GM21737 (cell line): ENCODE measurements at regions not wholly inside any gene's neighbourhood (a gene's known extent, or its start where the extent isn't known, plus 50 kb on each side); places are given as distances from the start of the nearest gene placed in this dataset.

ENCODE experiments used
- ATAC-seq: cut with Tn5 transposase; IDR thresholded peaks from one replicate; pipeline ENCODE4 v1.9.1; 2021; ENCODE audit warnings: mild to moderate bottlenecking, moderate library complexity; ENCODE audit not compliant: unreplicated experiment

DNA sequence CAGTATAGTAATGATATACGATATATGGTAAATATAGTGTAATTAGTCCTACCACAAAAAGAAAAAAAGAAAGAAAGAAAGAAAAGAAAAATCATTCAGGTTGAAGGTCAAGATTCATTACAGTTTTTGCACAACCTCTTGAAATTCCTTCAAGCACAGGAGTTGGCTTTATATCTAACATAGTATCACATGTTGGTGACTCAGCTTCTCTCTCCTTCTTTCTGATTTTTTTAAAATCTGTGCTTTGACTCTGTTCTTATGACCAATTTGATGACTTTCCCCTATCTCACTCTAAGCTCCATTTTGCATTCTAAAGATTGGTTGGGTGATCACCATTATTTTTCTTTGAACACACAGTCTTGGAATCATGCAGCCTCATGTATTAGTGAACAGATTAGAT is 148.2 kb upstream of the COL11A1 start:
- ATAC-seq, result no peak

DNA sequence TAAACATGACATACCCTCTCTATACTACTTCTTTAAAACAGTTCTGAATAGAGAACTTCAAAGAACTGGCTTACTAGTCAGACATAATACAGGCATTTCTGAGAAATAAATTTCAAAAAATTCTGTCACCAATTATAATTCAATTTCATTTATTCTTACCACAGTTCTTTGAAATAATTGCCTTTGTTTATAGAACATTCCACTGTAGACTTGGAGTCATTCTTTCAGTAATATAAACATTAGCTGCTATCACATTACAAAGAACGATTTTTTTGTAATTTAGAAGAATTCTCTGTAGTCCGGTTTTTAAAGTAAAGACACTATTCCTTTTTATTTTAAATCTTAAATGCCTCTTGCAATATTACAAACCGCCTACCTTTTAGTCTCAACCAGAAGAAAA is 146.4 kb upstream of the COL11A1 start:
- ATAC-seq, result no peak

DNA sequence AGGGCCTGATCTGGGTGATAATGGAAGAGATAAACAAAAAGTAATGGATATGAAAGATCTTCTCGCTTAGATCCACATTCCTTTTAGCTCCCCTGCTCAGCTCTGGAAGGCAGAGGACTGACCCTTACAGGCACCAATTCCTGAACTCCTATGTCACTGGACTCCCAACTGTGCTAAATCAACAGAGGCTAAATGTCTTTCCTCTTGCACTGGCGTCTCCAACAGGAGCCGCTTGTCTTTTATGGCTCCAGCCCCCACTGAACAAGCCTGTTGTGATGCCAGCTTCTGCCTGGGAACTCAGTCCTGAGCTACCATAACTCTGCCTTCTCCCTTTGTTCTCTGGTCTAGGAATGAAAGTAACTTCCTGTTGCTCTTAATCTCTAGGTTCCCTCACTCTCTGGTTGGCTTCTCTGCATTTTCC is 142.1 kb upstream of the COL11A1 start:
- ATAC-seq, result no peak

DNA sequence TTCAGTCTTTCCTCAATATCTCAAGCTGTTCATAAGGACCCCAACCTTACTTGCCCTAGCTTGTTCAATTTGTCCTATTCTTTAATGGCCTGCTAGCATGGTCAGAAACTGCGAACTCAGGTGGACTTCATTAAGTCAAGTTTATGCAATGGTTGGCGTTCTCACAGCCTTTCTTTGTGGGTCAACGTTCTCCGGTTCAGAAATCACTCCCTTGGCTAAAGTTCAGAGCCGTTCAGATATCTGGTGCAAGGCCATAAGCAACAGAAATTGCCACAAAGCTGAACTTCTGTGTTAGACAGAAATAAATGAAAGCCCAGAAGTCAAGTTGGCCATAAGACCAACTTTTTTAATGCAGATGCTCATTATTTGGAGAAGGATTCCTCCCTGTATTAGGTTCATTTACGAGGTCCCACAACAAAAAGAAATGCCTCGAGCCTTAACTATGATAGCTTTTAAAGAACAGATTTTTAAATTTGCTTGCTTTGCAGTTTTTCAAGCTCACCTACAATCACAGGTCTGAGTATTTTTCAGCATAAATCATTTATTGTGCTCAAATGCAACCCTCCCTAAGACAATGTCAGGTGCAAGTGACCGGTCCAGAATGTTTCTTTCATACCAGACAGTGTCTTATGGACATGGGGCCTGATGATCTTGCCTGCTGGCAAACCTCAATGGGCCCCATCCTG is 140.2 kb upstream of the COL11A1 start:
- no peak for ATAC-seq

DNA sequence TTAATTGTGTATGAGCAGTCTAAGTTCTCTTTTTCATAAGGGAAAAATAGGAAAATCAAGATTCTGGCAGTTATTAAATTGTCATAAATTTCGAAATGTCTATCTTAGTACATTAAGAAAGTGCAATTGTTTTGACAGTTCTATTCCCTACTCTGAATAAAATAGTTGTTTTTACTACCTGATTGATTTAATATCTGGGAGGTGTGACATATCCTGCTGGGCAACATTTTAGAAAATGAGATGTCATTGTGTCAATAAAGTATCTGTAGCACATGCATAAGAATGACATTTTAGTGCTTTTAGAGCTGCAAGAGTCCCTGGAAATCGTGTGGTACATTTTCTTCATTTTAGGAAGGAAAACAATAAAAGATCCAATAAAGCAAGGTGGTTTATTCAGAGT is 139.2 kb upstream of the COL11A1 start:
- no peak for ATAC-seq

DNA sequence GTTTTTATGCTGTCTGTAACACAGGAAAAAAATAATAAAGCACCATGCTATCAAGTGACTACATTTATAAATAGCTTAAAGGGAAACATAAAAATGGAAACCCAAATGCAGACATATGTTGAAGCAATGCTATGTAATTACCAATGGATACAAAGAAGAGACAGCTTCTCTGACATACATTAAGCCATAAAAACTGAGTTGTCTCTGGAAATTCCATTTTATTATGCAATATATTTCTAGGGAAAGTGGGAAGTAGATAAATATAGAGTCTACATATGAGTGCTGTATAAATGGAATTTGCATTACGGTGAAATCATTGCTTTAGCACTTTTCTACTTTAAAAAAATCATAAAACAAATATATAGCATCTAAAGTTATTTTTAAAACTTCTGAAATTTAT is 135.2 kb upstream of the COL11A1 start:
- no peak for ATAC-seq

DNA sequence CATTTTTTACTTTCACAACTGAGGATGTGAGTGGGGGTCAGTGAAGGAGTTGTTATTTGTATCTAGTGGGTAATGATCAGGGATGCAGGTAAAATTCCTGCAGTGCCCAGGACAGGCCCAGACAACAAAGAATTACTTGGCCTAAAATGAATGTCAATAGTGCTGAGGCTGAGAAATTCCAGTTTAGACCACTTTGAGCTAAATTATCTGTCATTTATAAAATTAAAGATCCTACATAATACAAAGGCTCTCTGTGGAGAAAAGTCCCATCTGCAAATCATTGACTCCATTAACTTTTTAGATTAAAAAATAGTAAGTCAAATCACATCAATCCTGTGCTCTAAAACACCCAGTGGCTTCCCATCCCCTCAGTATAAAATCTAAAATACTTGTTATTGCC is 130.7 kb upstream of the COL11A1 start:
- no peak for ATAC-seq

DNA sequence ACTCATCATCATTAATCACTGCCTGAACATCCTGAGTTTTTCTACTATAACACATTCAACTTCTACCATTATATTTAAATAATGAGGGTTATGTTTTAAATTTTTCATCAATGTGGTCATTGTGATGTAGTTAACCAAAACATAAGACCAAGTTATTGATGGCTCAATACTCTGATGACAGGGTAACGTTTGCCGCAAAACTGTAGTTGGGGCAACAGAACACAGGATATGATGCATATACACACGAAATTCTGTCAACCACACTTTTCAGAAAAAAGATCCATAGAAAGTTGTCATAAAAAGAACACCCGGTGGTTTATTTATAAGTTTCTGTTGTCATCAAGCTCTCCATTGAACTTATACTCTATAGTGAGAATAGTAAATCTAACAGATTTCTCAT is 121.7 kb upstream of the COL11A1 start:
- ATAC-seq, result no peak

DNA sequence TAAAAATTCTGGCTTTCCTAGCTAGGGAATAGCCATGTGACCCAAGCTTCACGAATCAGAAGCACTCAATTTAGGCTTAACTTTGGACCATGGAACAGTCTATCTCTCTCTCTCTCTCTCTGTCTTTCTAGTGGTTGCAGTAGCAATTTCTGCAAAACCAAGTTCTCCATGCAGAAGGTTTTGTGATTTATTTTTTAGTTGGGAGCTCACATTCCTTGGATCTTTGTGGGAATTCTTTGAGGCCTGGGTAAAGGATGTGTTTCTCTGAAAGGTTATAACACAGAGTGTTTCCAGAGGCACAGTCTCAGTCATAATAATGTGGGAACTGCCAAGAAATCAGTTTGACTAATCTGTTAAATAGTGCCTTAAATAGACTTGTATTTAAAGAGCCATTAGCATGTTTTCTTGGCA is 112.3 kb upstream of the COL11A1 start:
- ATAC-seq, result no peak

DNA sequence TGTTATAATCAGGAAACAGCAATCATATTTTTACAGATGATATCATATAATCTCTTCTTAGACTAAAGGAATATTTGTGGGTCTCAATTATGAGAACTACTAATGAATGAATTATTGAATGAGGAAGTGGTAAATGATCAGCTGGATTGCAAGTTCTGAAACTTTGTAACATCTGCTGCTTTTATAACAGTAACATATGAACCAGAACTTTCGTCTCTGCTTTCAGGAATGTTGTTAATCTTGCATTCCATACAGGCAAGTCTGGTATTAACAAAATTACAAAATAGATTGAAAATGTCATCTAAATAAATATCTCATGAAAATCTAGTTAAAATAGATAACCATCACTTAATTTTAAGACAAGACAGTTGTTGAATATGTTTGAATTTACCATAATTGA is 110.5 kb upstream of the COL11A1 start:
- no peak for ATAC-seq

DNA sequence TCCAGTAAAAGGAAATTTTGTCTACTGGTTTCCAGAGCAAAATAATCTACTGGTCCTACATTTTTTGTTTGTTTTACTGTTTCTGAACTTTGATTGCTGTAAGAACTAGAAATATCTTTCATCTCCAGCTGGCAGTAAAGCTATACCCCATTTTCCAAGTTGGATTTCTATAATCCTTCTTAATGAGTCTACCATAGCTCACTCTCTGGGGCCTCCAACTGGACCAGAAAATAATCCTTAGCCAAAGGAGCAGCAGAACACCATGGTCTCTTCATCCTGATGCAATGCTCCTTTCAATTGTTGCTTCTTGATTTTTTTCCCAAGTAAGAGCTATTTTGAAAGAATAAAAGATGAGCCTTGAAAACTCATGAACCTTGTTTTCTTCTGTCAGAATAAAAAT is 110.0 kb upstream of the COL11A1 start:
- no peak for ATAC-seq

DNA sequence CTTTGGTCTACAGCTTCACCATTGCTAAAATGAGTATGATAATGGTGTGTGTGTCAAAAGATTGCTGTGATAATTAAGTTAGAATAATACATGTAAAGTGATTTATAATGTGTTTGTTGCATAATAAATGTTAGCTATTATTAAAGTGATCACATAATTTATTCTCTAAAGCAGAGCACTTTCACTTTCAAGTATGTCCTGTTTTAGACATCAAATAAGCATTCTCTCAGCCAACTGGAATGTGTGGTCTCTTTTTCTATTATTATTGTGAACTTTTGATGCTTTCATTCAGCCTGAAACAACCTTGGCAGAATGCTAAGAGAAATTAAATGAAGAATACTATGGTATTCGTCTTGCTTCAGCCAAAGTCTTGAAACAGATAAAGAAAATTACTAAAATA is 102.8 kb upstream of the COL11A1 start:
- no peak for ATAC-seq

DNA sequence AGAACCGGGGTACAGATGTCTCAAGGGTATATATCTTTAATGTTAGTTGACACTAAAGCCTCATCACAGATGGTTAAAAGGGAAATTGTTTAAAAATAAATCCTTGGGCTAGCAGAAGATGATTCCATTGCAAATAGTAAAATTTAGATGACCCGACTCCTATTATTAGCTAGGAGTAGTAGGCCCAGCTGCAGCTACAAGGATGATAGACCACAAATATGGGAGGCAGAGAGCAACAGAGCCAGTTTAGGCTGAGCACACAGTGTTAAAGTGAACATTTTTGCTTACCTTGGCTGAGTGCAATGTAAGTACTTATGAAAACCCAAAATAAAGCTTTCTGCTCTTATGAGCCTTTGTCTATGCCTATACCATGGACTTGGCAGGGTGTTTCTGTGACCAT is 100.5 kb upstream of the COL11A1 start:
- ATAC-seq, result no peak

DNA sequence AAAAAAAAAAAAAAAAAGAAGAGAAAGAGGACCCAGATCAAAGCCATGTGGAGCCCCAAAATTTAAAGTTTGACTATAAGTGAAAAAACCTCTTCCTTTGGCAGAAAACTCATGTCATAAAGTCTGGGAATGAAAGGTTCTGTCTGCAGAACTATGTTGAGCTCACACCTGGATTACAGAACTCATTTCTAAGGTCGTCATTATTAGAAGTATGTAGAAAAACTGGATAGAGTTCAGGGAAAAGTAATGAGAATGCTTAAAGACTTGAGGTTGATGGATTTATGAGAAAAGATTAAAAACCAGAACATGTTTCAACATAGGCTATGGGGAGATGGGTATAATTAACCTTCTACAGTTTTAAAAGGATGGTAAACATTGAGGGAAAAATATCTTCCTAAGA is 90.7 kb upstream of the COL11A1 start:
- ATAC-seq, result no peak

DNA sequence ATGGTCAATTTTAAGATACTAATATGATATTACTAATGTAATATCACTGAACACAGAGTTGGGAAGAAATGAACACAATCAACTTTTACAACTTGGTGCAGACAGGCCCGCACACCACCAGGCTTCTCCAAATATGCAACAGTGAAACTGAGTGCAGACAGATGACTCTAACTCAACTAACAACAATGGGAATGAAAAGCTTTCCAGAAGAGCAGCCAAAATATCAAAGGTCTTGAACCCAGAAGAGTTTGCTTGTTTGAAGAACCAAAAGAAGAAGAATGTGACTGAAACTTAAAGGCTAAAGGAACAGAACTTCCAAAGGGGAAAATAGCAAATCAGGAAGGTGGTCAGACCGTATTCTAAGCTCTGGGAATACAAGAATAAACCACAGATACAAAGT is 89.8 kb upstream of the COL11A1 start:
- no peak for ATAC-seq

DNA sequence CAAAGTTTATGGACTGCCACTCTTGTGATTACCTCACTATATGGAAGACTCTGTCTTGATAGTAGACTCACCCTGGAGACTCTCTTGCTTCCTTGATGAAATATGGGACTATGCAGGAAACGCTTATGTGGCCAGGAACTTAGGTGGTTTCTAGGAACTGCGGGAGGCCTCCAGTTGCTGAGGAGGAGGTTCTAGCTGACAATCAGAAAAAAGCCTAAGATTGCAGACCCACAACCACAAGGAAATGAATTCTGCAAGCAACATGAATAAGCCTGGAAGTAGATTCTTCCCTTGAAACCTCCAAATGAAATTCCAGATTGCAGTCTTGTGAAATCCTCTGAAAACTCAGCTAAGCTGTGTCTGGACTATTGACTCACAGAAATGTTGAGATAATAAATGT is 88.9 kb upstream of the COL11A1 start:
- ATAC-seq, result no peak

DNA sequence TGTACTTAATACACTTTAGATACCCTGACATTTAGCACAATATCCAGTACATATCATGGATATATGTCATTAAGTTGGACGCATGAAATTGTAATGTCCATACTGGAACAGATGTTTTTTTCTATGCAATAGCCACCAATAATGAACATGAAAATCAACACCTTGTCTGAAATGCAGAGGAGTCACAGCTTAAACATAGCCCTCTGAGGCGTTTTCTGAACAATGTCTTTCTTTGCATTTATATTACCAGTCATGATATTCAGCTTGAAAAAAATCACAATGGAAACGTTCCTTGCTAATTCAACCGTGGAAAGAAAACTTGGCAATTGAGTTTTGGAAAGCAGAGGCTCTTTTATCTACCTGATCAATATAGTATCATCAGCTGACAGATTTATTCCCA is 86.7 kb upstream of the COL11A1 start:
- ATAC-seq, result no peak

DNA sequence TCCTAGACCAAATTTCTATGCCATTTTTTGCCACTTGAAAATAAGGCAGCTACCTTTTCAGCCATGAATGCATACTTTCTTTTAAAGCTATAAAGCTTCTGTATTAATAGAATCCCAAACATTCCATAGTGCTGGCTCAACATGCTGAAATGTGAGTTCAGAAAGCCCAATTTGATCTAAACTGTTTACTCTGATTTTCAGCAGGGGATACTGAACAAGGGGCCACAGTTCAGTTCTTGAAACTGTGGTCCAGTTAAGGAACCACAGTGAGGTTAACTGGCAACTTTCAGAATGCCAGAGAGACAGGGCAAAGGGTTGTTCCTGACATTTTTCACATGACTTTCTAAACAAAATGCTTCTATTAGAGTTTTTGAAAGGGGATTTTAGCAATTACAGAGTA is 85.7 kb upstream of the COL11A1 start:
- no peak for ATAC-seq

DNA sequence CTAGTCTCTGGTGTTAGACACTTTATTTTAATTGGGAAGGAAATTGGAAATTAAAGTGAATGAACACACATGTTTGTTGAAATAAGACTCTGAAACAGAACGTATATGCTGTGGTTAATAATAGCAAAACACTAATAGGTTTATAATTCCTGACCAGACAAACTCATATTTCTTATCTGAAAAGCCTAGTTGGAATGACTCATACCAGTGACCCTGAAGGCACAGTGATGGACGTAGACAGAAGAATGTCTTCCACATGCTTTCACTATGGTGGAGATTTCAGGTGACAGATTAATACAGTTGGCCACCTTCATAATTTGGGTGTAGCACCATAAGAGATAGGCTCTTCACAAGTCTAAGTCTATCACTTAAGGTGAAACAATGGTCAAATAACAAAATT is 83.0 kb upstream of the COL11A1 start:
- ATAC-seq, result no peak

DNA sequence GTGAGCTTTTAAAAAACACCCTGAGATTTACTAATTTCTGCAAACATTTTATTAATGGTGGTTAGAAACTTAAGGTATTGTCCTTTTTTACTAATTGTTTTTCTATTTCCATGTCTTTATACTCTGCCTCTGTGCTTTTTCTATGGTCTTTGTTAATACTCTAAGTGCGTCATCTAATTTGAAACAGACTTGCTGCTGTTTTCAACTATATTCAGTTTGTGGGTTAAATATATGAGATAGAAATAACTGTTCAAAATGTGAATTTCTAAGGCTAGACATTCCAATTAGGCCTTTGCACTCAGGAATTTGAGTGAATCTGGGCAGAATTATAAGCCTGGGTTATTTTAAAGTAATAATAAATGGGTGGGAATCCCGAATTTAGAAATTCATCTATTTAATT is 82.4 kb upstream of the COL11A1 start:
- ATAC-seq, result no peak

DNA sequence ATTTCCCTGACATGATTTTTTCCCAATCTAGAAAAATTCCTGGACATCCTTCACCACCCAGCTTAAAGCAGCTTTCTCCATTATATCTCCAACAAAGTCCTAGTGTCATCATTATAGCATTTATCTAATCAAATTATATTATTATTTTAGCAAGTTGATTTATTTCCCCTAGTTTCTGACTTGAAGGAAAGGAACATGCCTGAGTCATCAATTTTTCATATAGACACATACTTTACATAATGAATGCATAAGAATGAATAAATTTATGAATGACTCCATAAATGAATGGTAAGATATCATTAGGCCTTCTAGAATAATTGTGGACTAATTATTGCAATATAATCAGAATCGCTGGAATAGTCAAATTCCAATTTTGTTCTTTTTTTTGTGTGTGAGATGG is 79.4 kb upstream of the COL11A1 start:
- no peak for ATAC-seq

DNA sequence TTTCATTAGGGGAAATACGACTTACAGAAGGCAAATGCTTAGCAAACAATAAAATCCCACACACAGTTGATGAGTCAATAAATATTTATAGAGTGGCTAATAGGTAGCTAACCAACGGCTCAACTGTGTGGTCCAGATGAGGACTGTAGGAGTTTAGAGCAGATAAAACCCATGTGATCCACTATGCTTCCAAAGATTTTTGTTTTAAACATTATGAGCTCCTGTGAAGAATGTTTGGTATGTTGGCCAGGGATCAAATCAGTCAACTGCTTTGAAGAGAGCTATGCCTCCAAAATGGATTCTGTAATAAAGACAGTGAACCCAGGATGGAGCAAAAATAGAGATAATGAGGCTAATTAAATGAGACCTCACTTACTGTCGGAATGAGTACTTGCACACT is 72.3 kb upstream of the COL11A1 start:
- ATAC-seq, result no peak

DNA sequence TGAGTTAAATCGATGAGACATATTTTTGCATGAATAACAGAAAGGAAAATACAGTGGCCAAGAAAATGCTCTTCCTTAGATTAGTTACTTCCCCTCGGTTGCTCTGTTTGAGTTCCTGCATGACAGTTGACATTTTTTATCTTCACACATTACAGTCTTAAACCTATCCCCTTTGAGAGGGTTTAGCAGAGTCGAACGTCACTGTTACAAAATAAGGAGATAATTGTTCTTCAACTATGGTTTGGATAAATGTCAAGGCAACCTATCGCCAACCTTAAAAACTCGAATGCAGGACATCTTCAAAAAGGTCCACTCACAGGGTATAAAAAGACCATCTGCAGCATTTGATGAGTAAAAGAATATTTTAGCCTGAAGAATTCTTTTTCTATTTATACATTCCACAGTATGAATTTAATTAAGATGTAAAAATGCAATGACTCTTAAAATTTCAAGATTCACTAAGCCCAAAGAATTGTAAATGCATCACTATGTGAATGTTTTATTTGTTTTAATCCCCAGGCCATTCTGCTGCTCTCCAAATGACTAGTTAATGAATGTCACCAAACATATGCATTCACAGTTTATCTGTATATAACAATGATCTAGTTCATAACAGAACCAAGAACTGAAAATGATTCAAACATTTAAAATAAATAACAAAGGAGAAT is 68.9 kb upstream of the COL11A1 start:
- no peak for ATAC-seq
